Gastroesophageal sphincter (tissue), 3 donors: ENCODE measurements at regions not wholly inside any gene's neighbourhood (a gene's known extent, or its start where the extent isn't known, plus 50 kb on each side); places are given as distances from the start of the nearest gene placed in this dataset.

ENCODE experiments used
- CTCF ChIP-seq, 4 experiments: fragments of 200-600 bp in 2 of 4; fragments of 450-650 bp in 2 of 4; sonication (generic) in 1 of 4; IDR thresholded peaks; one replicate each; pipeline ENCODE4 v1.5.1; 2017 to 2019; ENCODE audit warnings: antibody characterized with exemption in 4 of 4, mild to moderate bottlenecking in 2 of 4, moderate library complexity in 2 of 4
- POLR2A ChIP-seq, 2 donors: fragments of 450-650 bp; IDR thresholded peaks; one replicate each; pipeline ENCODE4 v1.6.1; 2017; ENCODE audit warnings: antibody characterized with exemption in 2 of 2, mild to moderate bottlenecking in 2 of 2, moderate library complexity in 1 of 2
- POLR2AphosphoS5 ChIP-seq: sonication (generic); formaldehyde crosslinking; IDR thresholded peaks from one replicate; pipeline ENCODE4 v1.6.1; 2017; ENCODE audit warnings: antibody characterized with exemption

- no peak for TF ChIP-seq CTCF (IDR thresholded peaks at IDR 0.05)
- TF ChIP-seq POLR2AphosphoS5: no peak
- no peak for TF ChIP-seq POLR2A (IDR thresholded peaks at IDR 0.05)
These were observed 195.1 kb downstream of the ETS1 start for GRCh38 chr11:128392259-128392658.
